Thyroid gland (tissue), 4 donors: ENCODE measurements at regions not wholly inside any gene's neighbourhood (a gene's known extent, or its start where the extent isn't known, plus 50 kb on each side); places are given as distances from the start of the nearest gene placed in this dataset.

Experiments
- DNase-seq, 2 donors: peaks; one replicate each; pipeline ENCODE4 v3.0.0-alpha.2; 2019
- H3K27ac ChIP-seq, 3 donors: fragments of 200-600 bp; sonication (generic); 1 replicate in 2 of 3; 2 replicates in 1 of 3; pipeline ENCODE4 v1.5.1; 2016 to 2019; ENCODE audit warnings: mild to moderate bottlenecking in 1 of 3, moderate library complexity in 1 of 3
- H3K27me3 ChIP-seq: fragments of 200-600 bp; sonication (generic); one replicate; pipeline ENCODE4 v1.5.1; 2019
- H3K36me3 ChIP-seq, 2 donors: fragments of 200-600 bp; sonication (generic); one replicate each; pipeline ENCODE4 v1.5.1; 2016 to 2019
- H3K4me1 ChIP-seq, 2 donors: fragments of 200-600 bp; sonication (generic); one replicate each; pipeline ENCODE4 v1.5.1; 2017 to 2019
- H3K4me3 ChIP-seq, 3 donors: fragments of 200-600 bp; sonication (generic); replicated peaks in 1 of 3; 1 replicate in 2 of 3; 2 replicates in 1 of 3; pipeline ENCODE4 v1.5.1; 2016; ENCODE audit warnings: mild to moderate bottlenecking in 1 of 3
- H3K9me3 ChIP-seq: fragments of 200-600 bp; sonication (generic); one replicate; pipeline ENCODE4 v1.5.1; 2017
- POLR2A ChIP-seq, 2 donors: fragments of 450-650 bp; IDR thresholded peaks; one replicate each; pipeline ENCODE4 v1.6.1; 2017; ENCODE audit warnings: antibody characterized with exemption in 2 of 2, mild to moderate bottlenecking in 2 of 2, moderate library complexity in 1 of 2
- WGBS, 2 donors: methylation state at CpG; one replicate each; pipeline ENCODE4 v1.1.5; 2017; 5-methylcytosine and 5-hydroxymethylcytosine counted together
- intact Hi-C: fragments of 100-400 bp; cut with DNase I; formaldehyde crosslinking; loops from one replicate; pipeline ENCODE4 v1.15.1; 2023
- TF ChIP-seq, protein P1 (sequence below), 6 experiments: fragments of 200-600 bp in 3 of 6; fragments of 450-650 bp in 3 of 6; sonication (generic) in 3 of 6; IDR thresholded peaks; one replicate each; pipeline ENCODE4 v1.5.1; 2016 to 2019; ENCODE audit warnings: antibody characterized with exemption in 6 of 6, mild to moderate bottlenecking in 2 of 6, inconsistent platforms in 1 of 6, moderate library complexity in 1 of 6

DNA sequence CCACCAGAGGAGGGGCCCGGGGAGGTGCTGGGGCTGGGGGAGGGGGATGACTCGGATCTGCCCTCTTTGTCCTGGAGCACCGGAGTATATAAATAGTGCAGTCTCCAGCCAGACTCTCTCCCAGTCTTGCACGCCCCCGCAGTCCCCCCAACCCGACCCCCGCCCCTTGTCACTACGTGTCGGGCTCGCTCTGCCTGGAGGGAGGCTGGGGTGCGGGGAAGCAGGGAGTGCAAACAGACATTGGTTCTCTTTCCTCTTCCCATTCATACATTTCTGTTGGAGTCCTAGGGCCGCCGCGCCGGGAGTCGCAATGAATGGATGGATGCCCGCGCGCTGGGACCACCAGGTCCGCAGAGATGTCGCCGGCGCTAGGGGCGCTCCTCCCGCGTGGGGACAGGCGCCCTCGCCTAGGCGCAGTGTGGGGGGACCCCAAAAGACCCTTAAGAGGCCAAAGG is 179.3 kb downstream of the TBXT start:
- WGBS, 2 donors: 0 to 1% methylated on average over 27 of the region's 29 CpGs
- H3K4me3 ChIP-seq: peak overlapping the region in 2 of 3 donors; percentile 49 to 66
- peak in 1 of 2 donors; percentile 29 for DNase-seq
- H3K27ac ChIP-seq: peak overlapping the region in 2 of 3 donors; percentile 43 to 81
- H3K9me3 ChIP-seq: no peaks in the 10 kb centered on the region
- intact Hi-C loops: no loop called here
- H3K4me1 ChIP-seq: peaks cover 9 to 17% of the 10 kb centered on the region in 2 donors
- H3K36me3 ChIP-seq: no peaks in the 10 kb centered on the region
- no peak for TF ChIP-seq POLR2A (IDR thresholded peaks at IDR 0.05)
- TF ChIP-seq, protein P1, sequence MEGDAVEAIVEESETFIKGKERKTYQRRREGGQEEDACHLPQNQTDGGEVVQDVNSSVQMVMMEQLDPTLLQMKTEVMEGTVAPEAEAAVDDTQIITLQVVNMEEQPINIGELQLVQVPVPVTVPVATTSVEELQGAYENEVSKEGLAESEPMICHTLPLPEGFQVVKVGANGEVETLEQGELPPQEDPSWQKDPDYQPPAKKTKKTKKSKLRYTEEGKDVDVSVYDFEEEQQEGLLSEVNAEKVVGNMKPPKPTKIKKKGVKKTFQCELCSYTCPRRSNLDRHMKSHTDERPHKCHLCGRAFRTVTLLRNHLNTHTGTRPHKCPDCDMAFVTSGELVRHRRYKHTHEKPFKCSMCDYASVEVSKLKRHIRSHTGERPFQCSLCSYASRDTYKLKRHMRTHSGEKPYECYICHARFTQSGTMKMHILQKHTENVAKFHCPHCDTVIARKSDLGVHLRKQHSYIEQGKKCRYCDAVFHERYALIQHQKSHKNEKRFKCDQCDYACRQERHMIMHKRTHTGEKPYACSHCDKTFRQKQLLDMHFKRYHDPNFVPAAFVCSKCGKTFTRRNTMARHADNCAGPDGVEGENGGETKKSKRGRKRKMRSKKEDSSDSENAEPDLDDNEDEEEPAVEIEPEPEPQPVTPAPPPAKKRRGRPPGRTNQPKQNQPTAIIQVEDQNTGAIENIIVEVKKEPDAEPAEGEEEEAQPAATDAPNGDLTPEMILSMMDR (IDR thresholded peaks at IDR 0.05): no peak
- H3K27me3 ChIP-seq: no peaks in the 10 kb centered on the region

DNA sequence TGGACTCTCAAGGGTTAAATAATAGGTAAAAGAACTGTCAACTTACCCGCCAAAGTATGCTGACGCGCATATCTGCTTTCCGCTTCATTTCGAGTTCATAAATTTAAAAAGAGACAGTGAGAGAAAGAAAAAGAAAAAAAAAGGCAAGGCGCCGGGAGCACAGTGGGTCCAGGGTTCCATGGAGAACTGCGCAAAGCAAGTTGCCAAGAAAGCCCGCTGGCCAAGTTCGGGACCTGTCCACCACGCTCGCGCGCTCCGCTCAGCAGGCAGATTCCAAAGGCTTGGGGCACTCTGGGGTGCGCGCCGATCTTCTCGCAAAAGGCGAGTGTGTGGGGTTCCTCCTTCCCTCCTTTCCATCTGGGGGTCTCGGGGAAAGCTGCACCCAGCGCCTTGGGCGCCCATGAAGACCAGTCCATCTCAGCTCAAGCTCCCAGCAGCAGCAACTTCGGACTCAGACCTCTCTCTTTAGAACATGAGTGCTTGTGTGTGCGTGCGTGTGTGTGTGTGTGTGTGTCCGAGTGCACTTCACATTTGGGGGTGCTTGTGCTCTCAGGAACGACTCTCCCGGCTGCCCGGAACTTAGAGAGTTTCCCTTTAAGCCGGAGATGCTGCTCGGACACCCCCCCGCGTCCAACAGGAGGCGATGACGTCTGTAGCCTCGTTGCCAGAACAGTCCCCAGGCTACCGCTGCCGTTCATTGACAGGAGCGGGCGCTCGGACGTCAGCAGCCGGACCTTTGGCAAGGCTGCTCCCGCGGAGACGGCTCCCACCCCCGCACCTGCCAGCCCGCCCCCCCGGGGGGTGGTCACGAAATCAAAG is 180.0 kb downstream of the TBXT start:
- H3K4me1 ChIP-seq: peaks cover 9 to 17% of the 10 kb centered on the region in 2 donors
- H3K36me3 ChIP-seq: no peaks in the 10 kb centered on the region
- no peaks in the 10 kb centered on the region for H3K27me3 ChIP-seq
- peak overlapping the region; percentile 31 to 66 (median 49) for H3K4me3 ChIP-seq
- TF ChIP-seq POLR2A (IDR thresholded peaks at IDR 0.05): peak in 1 of 2 donors; percentile 56
- TF ChIP-seq, protein P1 (IDR thresholded peaks at IDR 0.05): no peak
- intact Hi-C loops: no loop called here
- DNase-seq: peak; percentile 79 to 81
- peak overlapping the region in 2 of 3 donors; percentile 43 to 81 for H3K27ac ChIP-seq
- WGBS, 2 donors: 0 to 1% methylated on average over 30 to 34 of the region's 51 CpGs
- no peaks in the 10 kb centered on the region for H3K9me3 ChIP-seq

- H3K27ac ChIP-seq: peak overlapping the region in 2 of 3 donors; percentile 43 to 81
- DNase-seq: peak; percentile 37 to 39
- peaks cover 9 to 19% of the 10 kb centered on the region in 2 donors for H3K4me1 ChIP-seq
- H3K27me3 ChIP-seq: no peaks in the 10 kb centered on the region
- TF ChIP-seq, protein P1 (IDR thresholded peaks at IDR 0.05): no peak
- TF ChIP-seq POLR2A (IDR thresholded peaks at IDR 0.05): no peak
- no peaks in the 10 kb centered on the region for H3K9me3 ChIP-seq
- H3K36me3 ChIP-seq: no peaks in the 10 kb centered on the region
- H3K4me3 ChIP-seq: peak overlapping the region in 2 of 3 donors; percentile 49 to 66
- intact Hi-C loops: no loop called here
- 0 to 1% methylated on average over 27 of the region's 27 CpGs for WGBS, 2 donors
Observed at GRCh38 chr6:165986914-165987482, 180.7 kb downstream of the TBXT start.

DNA sequence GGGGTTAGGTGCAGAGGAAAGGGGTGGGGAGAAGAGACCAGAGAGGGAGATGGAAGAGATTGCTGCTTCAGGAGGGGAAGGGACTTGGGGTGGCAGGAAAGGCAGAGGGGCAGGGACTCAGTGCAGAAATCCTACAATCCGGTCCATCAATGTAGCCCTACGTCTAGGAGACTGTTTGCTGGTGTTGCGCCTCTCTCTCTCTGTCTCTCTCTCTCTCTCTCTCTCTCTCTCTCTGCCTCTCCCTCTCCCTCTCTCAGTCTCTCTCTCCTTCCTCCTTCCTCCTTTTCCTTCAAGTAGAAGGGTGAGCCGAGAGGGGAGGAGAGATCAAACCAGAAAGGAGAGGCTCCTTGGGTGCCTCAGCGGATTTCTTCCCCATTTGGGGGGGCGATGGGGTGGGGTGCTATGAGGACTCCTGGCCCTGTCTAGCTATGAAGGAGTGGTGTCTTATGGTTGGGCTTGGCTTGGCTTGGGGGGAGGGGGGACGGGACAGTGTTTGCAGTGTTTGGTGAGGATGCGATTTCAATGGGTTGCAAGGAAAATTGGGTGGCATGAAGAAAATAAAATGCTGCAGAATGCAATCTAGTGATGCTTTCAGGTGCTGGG is 181.2 kb downstream of the TBXT start:
- WGBS, 2 donors: 5 to 6% methylated on average over 8 of the region's 8 CpGs
- intact Hi-C loops: no loop called here

More for the DNA sequence above, 181.2 kb downstream of the TBXT start:
- Histone ChIP-seq H3K9me3 (no peaks in the 10 kb centered on the region), H3K36me3 (no peaks in the 10 kb centered on the region), H3K27ac (peak overlapping the region in 2 of 3 donors; percentile 46 to 81), H3K4me3 (peak overlapping the region in 1 of 3 donors; percentile 49), H3K4me1 (peaks cover 9 to 21% of the 10 kb centered on the region in 2 donors), H3K27me3 (no peaks in the 10 kb centered on the region)
- TF ChIP-seq, protein P1 (IDR thresholded peaks at IDR 0.05): peak in 2 of 6 experiments; percentile 5 to 18
- no peak for TF ChIP-seq POLR2A (IDR thresholded peaks at IDR 0.05)
- peak; percentile 28 to 41 for DNase-seq
